Thoracic aorta (tissue), 2 donors: ENCODE measurements at regions not wholly inside any gene's neighbourhood (a gene's known extent, or its start where the extent isn't known, plus 50 kb on each side); places are given as distances from the start of the nearest gene placed in this dataset.

Experiments
- ATAC-seq: fragments of 150-250 bp; one replicate; pipeline ENCODE4 v1.8.0; 2017; ENCODE audit warnings: low read depth; ENCODE audit not compliant: insufficient number of reproducible peaks, low FRiP score
- DNase-seq: peaks from one replicate; pipeline ENCODE4 v3.0.0-alpha.2; 2020; ENCODE audit warnings: low spot score
- H3K27ac ChIP-seq, 2 donors: fragments of 200-600 bp; sonication (generic); 1 replicate in 1 of 2; 2 replicates in 1 of 2; pipeline ENCODE4 v1.5.1; 2016; ENCODE audit warnings: mild to moderate bottlenecking in 2 of 2, moderate library complexity in 2 of 2
- H3K27me3 ChIP-seq: fragments of 200-600 bp; sonication (generic); replicated peaks from 2 replicates; pipeline ENCODE4 v1.6.0; 2016; ENCODE audit warnings: mild to moderate bottlenecking; ENCODE audit not compliant: insufficient read depth
- H3K36me3 ChIP-seq: fragments of 200-600 bp; sonication (generic); one replicate; pipeline ENCODE4 v1.5.1; 2016
- H3K4me1 ChIP-seq, 2 donors: fragments of 200-600 bp; sonication (generic); 1 replicate in 1 of 2; 2 replicates in 1 of 2; pipeline versions ENCODE4 v1.5.1 to v1.6.0; 2016; ENCODE audit warnings: low read depth in 2 of 2, mild to moderate bottlenecking in 1 of 2; ENCODE audit not compliant: control insufficient read depth in 1 of 2
- H3K4me3 ChIP-seq: fragments of 200-600 bp; sonication (generic); 2 replicates; pipeline ENCODE4 v1.5.1; 2016; ENCODE audit warnings: mild to moderate bottlenecking
- H3K9me3 ChIP-seq: fragments of 200-600 bp; sonication (generic); 2 replicates; pipeline ENCODE4 v1.5.1; 2016
- TF ChIP-seq, protein P1 (sequence below): fragments of 200-600 bp; sonication (generic); IDR thresholded peaks from one replicate; pipeline ENCODE4 v1.5.1; 2019; ENCODE audit warnings: antibody characterized with exemption

DNA sequence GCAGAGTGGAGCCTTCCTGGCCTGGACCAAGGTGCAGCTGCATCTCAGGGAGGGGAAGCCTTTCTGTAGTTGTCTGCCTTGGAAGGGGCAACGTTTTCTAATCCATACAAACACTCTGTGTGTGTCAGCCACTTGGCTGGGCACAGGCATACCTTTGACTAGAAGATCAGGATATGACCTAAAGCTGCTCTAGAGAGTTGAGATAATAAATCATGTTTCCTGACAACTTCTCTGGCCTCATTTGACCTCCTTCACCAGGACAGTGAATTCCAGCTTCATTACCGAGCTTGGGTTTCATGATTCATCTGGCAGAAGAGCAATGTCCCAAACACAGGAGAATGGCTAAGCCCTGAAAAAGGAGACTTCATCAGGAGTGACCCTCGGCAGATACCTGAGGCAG is 89.6 kb upstream of the KIT start:
- Histone ChIP-seq H3K36me3 (no peaks in the 10 kb centered on the region), H3K9me3 (no peaks in the 10 kb centered on the region), H3K27ac (no peak overlapping the region), H3K4me1 (peaks cover 0 to 10% of the 10 kb centered on the region in 2 donors), H3K27me3 (no peaks in the 10 kb centered on the region), H3K4me3 (no peak overlapping the region)
- TF ChIP-seq, protein P1, sequence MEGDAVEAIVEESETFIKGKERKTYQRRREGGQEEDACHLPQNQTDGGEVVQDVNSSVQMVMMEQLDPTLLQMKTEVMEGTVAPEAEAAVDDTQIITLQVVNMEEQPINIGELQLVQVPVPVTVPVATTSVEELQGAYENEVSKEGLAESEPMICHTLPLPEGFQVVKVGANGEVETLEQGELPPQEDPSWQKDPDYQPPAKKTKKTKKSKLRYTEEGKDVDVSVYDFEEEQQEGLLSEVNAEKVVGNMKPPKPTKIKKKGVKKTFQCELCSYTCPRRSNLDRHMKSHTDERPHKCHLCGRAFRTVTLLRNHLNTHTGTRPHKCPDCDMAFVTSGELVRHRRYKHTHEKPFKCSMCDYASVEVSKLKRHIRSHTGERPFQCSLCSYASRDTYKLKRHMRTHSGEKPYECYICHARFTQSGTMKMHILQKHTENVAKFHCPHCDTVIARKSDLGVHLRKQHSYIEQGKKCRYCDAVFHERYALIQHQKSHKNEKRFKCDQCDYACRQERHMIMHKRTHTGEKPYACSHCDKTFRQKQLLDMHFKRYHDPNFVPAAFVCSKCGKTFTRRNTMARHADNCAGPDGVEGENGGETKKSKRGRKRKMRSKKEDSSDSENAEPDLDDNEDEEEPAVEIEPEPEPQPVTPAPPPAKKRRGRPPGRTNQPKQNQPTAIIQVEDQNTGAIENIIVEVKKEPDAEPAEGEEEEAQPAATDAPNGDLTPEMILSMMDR, result no peak
- no peak for DNase-seq
- ATAC-seq, result no peak

DNA sequence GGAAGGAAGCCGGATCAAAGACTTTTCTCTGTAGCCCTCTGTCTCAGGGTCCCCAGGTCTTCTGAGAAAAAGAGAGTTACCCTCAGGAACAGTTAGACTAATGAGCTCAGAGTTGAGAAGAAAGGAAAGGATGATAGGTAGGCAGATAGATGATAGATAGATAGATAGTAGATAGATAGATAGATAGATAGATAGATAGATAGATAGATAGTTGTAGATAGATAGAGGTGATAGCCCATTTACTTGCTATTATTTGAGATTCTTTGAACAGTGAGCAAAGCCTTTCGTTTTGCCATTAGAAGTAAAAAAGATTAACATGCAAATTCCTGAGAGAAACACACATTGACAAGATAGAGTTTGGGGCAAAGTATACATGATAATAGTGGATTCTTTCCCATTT is 86.9 kb upstream of the KIT start:
- Histone ChIP-seq H3K27ac (no peak overlapping the region), H3K4me1 (peaks cover 0 to 10% of the 10 kb centered on the region in 2 donors), H3K9me3 (no peaks in the 10 kb centered on the region), H3K27me3 (no peaks in the 10 kb centered on the region), H3K4me3 (no peak overlapping the region), H3K36me3 (no peaks in the 10 kb centered on the region)
- TF ChIP-seq, protein P1, result no peak
- DNase-seq (no peak), ATAC-seq (no peak)

DNA sequence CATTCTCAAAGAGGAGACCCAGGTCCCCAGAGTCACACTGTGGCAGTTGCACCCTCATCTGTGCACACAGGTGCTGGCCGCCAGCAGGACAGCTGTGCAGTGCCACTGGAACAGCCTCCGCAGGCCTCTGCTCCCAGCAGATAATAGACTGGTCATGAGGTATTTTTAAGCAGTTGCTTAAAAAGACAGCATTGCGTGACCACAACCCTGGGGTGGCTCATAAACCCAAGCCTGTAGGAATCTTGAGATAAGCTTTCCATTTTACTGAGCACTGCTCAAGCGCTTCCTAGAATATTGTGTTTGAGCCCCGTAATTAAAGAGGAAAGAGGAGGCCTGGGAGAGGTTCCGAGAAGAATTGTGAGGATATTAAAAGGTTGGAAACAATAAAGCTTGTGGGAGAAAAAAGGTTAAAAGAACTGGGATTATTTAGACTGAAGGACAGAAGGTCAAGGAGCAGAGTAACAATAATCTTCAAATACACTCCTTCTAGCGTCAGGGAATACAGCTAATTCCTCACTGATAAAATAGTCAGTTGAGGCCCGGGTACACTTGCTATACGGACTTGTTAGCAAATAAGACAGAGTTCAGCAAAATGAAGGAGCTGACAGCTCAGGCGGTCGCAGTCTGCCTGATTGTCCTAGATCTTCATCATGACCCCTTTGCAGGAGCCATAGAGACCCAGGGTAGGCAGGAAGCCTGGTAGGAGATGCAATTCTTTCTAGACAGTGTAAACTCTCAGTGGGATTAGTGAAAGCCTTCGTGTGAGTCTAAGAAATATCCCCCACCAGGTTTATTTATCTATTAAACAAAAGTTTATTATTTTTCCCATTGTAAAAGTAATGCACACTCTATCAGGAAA is 86.2 kb upstream of the KIT start:
- Histone ChIP-seq H3K9me3 (no peaks in the 10 kb centered on the region), H3K27ac (no peak overlapping the region), H3K4me1 (peaks cover 0 to 10% of the 10 kb centered on the region in 2 donors), H3K27me3 (no peaks in the 10 kb centered on the region), H3K36me3 (no peaks in the 10 kb centered on the region), H3K4me3 (no peak overlapping the region)
- TF ChIP-seq, protein P1, result no peak
- DNase-seq (no peak), ATAC-seq (no peak)

DNA sequence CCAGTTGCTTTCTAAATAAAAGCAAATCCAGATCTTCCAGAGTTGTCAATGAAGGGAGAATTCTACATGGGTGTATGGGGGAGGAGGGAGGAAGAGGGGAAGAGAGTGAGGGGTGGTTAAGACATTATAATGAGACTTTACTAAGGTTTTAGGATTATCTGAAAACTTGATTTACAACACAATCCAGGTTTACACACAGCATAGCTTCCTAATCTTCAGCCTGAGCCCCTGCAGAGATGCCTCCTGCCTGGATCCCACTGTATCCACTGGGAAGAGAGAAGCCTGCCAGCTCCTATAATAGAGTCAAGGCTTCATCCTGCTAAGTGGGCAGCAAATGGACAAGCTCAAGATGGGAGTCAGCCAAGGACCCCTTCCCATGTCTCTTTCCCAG is 85.6 kb upstream of the KIT start:
- ATAC-seq (no peak), DNase-seq (no peak)
- no peak overlapping the region for H3K27ac ChIP-seq
- H3K36me3 ChIP-seq, result no peaks in the 10 kb centered on the region
- TF ChIP-seq, protein P1, result no peak
- H3K27me3 ChIP-seq, result no peaks in the 10 kb centered on the region
- H3K4me1 ChIP-seq, result peaks cover 0 to 10% of the 10 kb centered on the region in 2 donors
- H3K9me3 ChIP-seq, result no peaks in the 10 kb centered on the region
- no peak overlapping the region for H3K4me3 ChIP-seq

DNA sequence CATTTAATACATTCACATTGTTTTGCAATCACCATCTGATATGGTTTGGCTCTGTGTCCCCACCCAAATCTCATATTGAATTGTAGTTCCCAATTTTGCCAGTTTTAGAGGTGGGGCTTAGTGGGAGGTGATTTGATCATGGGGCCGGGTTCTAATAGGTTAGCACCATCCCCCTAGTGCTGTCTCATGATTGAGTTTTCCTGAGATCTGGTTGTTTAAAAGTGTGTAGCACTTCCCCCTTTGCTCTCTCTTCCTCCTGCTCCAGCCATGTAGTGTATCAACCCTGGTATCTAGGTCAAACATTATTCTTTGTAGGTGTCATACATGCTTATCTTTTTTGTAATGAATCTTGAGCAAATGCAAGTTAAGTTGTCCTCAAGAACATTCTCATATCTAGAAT is 83.3 kb upstream of the KIT start:
- TF ChIP-seq, protein P1, result no peak
- H3K27ac ChIP-seq, result no peak overlapping the region
- DNase-seq, result no peak
- H3K4me1 ChIP-seq, result no peaks in the 10 kb centered on the region
- no peaks in the 10 kb centered on the region for H3K27me3 ChIP-seq
- no peaks in the 10 kb centered on the region for H3K36me3 ChIP-seq
- H3K4me3 ChIP-seq, result no peak overlapping the region
- no peak for ATAC-seq
- H3K9me3 ChIP-seq, result no peaks in the 10 kb centered on the region
